ENCODE measurements at regions not wholly inside any gene's neighbourhood (a gene's known extent, or its start where the extent isn't known, plus 50 kb on each side); places are given as distances from the start of the nearest gene placed in this dataset.
"Not testable (repeated sequence)": the region's sequence is repeated elsewhere in the genome, so short reads cannot be mapped to it uniquely, and the experiment has no call there.

- no peak for DNase-seq
- Histone ChIP-seq H3K9me3 (no peaks in the 10 kb centered on the region), H3K36me3 (no peaks in the 10 kb centered on the region), H3K4me3 (ENCODE audit: low read depth, low read length) (no peak overlapping the region), H3K27me3 (no peaks in the 10 kb centered on the region), H3K4me1 (no peaks in the 10 kb centered on the region)
- TF ChIP-seq CTCF (IDR thresholded peaks at IDR 0.05; ENCODE audit: low read depth, low read length) = no peak
Observed at GRCh38 chr4:36609661-36610060, 328.2 kb downstream of the DTHD1 start.

GRCh38 chr4:36610628-36611027, 329.2 kb downstream of the DTHD1 start:
- Histone ChIP-seq H3K27me3 (no peaks in the 10 kb centered on the region), H3K4me1 (no peaks in the 10 kb centered on the region), H3K36me3 (no peaks in the 10 kb centered on the region), H3K9me3 (no peaks in the 10 kb centered on the region; the same call in 1 of the 2 replicates), H3K4me3 (ENCODE audit: low read depth, low read length) (no peak overlapping the region)
- no peak for DNase-seq
- TF ChIP-seq CTCF (IDR thresholded peaks at IDR 0.05; ENCODE audit: low read depth, low read length) = no peak

GRCh38 chr4:36613142-36613541, 331.7 kb downstream of the DTHD1 start:
- H3K36me3 ChIP-seq; DNase-seq; H3K9me3 ChIP-seq; H3K4me3 ChIP-seq (ENCODE audit: low read depth, low read length); H3K27me3 ChIP-seq; H3K4me1 ChIP-seq: not testable (repeated sequence)

GRCh38 chr4:36614011-36614410, 332.6 kb downstream of the DTHD1 start:
- DNase-seq = no peak
- Histone ChIP-seq H3K27me3 (no peaks in the 10 kb centered on the region), H3K36me3 (no peaks in the 10 kb centered on the region), H3K4me3 (ENCODE audit: low read depth, low read length) (no peak overlapping the region), H3K4me1 (no peaks in the 10 kb centered on the region), H3K9me3 (no peaks in the 10 kb centered on the region; the same call in 1 of the 2 replicates)
- no peak for TF ChIP-seq CTCF (IDR thresholded peaks at IDR 0.05; ENCODE audit: low read depth, low read length)

- DNase-seq = no peak
- H3K4me3 ChIP-seq (ENCODE audit: low read depth, low read length) = no peak overlapping the region
- no peaks in the 10 kb centered on the region; the same call in 1 of the 2 replicates for H3K9me3 ChIP-seq
- no peaks in the 10 kb centered on the region for H3K27me3 ChIP-seq
- H3K4me1 ChIP-seq = no peaks in the 10 kb centered on the region
- no peaks in the 10 kb centered on the region for H3K36me3 ChIP-seq
- TF ChIP-seq CTCF (IDR thresholded peaks at IDR 0.05; ENCODE audit: low read depth, low read length) = no peak
Observed at GRCh38 chr4:36618102-36618501, 336.7 kb downstream of the DTHD1 start.

- TF ChIP-seq CTCF (IDR thresholded peaks at IDR 0.05; ENCODE audit: low read depth, low read length) = no peak
- no peak for DNase-seq
- H3K9me3 ChIP-seq = no peaks in the 10 kb centered on the region
- no peaks in the 10 kb centered on the region for H3K4me1 ChIP-seq
- H3K36me3 ChIP-seq = no peaks in the 10 kb centered on the region
- H3K27me3 ChIP-seq = no peaks in the 10 kb centered on the region
- no peak overlapping the region for H3K4me3 ChIP-seq (ENCODE audit: low read depth, low read length)
Observed at GRCh38 chr4:36624030-36624429, 342.6 kb downstream of the DTHD1 start.

GRCh38 chr4:36638273-36638811, 356.9 kb downstream of the DTHD1 start:
- no peaks in the 10 kb centered on the region for H3K4me1 ChIP-seq
- no peaks in the 10 kb centered on the region for H3K9me3 ChIP-seq
- TF ChIP-seq CTCF (IDR thresholded peaks at IDR 0.05; ENCODE audit: low read depth, low read length) = no peak
- H3K27me3 ChIP-seq = no peaks in the 10 kb centered on the region
- no peaks in the 10 kb centered on the region for H3K36me3 ChIP-seq
- H3K4me3 ChIP-seq (ENCODE audit: low read depth, low read length) = no peak overlapping the region
- DNase-seq = no peak

All from BE2C (cell line).